Stimulated activated CD8-positive, alpha-beta memory T cell treated with anti-CD3 and anti-CD28 coated beads, Interleukin-12 subunit alpha, Interleukin-12 subunit beta, amount 100 ng/mL, for 24 hours (primary cell): ENCODE measurements at regions not wholly inside any gene's neighbourhood (a gene's known extent, or its start where the extent isn't known, plus 50 kb on each side); places are given as distances from the start of the nearest gene placed in this dataset.

Source experiments
- DNase-seq: peaks from one replicate; pipeline ENCODE4 v3.0.0-alpha.2; 2020; ENCODE audit errors: extremely low read depth

GRCh38 chr4:130484826-130485225 is 1388.9 kb downstream of the C4orf33 start:
- DNase-seq, result no peak

DNA sequence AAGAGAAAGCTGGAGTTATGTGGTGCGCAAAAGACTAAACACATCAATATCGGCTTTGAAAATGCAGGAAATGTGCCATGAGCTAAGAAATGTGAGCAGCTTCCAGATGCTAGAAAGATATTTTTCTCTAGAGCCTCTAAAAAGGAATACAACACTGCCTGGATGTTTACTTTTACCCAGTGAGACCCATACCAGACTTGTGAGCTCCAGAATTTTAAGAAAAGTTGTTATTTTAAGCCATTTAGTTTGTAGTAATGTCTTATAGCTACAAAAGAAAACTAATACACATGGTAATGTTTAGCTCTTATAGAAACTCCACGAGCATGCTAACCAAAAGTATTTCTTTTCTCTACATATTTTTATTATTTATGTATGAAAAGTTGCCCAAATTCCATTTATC is 1389.4 kb downstream of the C4orf33 start:
- no peak for DNase-seq

- no peak for DNase-seq
Observed at GRCh38 chr4:130486186-130486585, 1390.2 kb downstream of the C4orf33 start.

GRCh38 chr4:130486841-130487240 is 1390.9 kb downstream of the C4orf33 start:
- DNase-seq, result no peak

- no peak for DNase-seq
Observed at GRCh38 chr4:130510661-130511060, 1414.7 kb downstream of the C4orf33 start.

- DNase-seq, result no peak
Observed at GRCh38 chr4:130511776-130512175, 1415.8 kb downstream of the C4orf33 start.

GRCh38 chr4:130524057-130524456 is 1428.1 kb downstream of the C4orf33 start:
- no peak for DNase-seq

DNA sequence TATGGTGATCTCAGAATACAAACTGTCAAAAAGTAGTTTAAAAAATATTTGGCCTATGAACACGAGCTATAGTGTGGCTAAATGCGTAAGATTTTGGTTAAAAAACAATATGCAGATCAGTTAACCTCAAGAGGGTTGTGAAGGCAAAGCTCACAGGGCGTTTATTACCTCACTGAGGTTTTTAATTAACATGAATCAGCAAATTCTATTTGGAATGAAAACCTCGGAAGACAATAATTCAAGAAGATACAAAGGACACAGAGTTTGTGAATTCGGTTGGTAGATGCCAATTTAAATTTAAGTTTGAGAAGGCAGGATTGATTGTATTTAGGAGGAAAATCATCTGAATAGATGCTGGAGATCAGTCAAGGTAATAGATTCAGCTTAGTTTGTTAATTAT is 1434.6 kb downstream of the C4orf33 start:
- no peak for DNase-seq

GRCh38 chr4:130534651-130535050 is 1438.7 kb downstream of the C4orf33 start:
- DNase-seq, result no peak

DNA sequence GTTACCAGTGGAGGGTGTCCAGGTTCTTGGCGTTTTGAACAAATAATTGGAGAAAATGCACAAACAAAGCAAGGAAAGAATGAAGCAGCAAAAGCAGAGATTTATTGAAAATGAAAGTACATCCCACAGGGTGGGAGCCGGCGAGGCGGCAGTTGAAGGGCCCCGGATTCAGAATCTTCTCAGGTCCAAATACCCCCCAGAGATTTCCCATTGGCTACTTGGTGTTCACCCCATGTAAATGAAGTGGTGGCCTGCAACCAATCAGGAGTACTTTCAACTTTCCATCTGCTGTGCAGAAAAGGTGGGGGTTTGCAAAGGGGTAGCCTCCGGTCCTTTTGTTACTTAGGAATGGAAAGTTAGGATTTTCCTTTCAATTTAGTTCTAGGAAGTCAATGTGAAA is 1447.0 kb downstream of the C4orf33 start:
- DNase-seq, result no peak

GRCh38 chr4:130545171-130545570 is 1449.2 kb downstream of the C4orf33 start:
- DNase-seq, result no peak

- DNase-seq, result no peak
Observed at GRCh38 chr4:130545596-130545995, 1449.6 kb downstream of the C4orf33 start.

DNA sequence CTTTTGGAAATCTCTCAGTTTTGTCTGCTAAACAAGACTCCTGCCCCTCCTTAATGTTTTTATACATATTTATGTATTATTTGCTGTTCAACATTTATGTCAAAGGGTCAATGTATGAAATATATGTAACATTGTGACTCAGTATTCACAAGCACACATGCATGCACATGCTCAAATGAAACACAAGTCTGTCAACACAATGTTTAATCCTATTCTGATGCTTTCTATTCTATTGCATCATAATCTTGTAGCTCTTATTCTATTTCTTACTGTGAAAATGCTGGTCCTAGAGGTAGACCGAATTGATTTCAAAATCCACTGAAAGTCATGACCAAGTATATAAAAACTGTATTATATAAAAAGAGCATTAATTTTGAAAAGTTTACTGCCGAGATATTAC is 1463.3 kb downstream of the C4orf33 start:
- no peak for DNase-seq

DNA sequence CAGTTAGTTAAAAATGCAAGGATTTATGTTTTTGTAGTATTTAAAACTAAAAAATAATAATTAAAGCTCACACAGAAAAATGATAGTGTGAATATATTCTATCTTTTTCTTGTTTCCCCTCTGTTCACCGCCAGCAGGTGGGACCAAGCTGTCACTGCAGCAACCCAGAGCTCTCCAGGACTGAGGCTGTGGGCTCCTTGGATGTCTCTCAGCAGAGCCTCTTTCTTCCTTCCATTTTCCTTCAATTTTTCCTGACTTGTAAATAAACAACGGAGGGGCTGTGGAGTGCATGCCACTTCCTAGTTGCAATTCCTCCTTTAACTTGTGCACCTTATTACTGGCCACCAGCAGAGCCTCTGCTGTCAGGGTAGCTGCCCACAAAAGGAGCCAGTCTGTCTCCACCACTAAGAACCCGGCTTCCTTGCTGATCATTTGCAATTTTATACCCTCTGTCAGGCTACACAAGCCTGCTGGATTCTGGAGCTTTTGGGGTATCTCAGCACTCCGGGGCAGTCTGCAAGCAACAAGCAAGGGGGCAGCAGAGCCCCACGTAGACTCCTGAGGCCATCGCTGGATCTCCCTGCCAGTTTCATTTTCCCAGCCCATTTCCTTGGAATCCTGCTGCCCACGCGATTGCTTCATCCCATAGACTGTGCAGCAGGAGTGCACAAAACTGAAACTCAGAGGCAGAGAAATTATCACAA is 1467.4 kb downstream of the C4orf33 start:
- DNase-seq, result no peak

DNA sequence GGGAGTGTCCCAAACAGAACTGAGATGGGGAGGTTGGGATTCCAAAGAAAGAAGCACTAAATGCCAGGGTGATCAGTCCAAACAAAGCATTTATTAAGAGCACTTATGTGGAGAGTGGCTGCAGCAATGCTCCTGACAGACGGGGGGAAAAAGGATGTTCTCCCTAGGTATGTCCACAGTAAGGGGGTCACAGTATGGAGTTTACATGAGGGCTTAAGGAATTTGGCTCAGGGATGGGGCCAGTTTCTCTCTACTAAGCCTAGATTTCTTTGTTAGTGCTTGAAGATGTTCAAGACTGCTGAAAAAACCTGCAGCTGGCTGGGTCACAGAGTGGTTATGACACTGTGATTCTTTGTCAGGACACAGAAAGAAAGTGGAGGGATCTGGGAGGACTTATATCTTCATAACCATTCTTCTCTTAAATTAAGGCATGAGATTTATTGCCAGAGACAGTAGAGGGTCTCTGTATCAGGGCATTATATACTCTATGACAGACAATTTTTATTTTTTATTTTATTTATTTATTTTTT is 1468.0 kb downstream of the C4orf33 start:
- DNase-seq, result no peak

DNA sequence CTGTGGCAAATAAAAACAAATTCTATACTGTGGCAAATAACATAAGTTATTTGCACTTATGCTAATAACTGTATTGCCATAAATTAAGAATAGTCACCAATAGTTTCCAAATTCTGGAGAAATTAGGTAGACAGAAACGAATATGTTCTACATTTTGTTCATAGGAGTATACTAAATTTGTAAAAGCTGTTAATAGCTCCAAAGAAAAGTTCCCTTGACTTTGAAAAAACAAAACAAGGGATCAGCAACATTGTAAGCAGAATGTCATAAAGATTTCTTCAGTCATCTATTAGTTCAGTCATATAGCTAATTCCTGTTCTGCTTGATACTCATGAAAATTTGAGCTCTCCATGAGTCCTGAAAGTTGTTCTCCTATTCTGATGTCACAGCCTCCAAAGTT is 1472.8 kb downstream of the C4orf33 start:
- no peak for DNase-seq

DNA sequence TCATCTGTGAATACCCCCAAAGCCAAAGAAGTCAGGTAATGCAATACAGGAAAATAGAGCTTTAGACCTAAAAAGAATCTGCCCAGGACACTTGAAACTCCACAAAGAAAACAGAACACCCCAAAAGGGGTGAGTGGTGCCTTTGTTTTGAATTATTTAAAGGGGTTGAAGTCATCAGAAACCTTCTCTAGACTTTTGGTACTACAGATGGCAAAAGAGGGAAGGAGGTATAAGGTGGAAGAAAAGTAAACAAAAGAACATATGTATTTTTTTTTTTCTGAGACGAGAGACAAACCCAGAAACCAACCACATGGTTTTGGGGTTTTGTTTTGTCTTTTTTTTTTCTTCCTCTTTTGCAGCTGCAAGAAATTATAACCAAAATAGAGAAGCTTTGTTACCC is 1477.8 kb downstream of the C4orf33 start:
- DNase-seq, result no peak

- DNase-seq, result no peak
Observed at GRCh38 chr4:130574215-130574614, 1478.3 kb downstream of the C4orf33 start.

DNA sequence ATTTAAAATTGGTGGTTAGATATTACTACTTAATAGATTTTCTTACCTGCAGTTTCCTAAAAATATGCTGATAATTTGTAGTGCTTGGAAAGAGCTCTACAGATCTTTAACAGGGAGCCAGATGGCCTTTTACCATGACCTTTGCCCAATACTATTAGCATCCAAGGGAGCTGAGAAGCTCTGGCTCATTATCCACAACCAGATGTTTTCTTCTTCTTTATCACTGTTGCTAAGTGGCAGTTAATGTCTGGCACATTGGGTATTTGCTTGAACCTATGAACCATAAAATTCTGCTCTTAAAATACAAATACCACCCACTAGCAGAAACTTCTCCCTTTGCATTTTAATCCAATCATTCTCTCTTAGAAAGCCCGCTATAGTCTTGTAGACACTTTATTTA is 1480.3 kb downstream of the C4orf33 start:
- no peak for DNase-seq

GRCh38 chr4:130591091-130591490 is 1495.1 kb downstream of the C4orf33 start:
- no peak for DNase-seq

- no peak for DNase-seq
Observed at GRCh38 chr4:130600706-130601105, 1504.8 kb downstream of the C4orf33 start.

GRCh38 chr4:130603043-130603442 is 1507.1 kb downstream of the C4orf33 start:
- no peak for DNase-seq

GRCh38 chr4:130608121-130608520 is 1512.2 kb downstream of the C4orf33 start:
- no peak for DNase-seq

DNA sequence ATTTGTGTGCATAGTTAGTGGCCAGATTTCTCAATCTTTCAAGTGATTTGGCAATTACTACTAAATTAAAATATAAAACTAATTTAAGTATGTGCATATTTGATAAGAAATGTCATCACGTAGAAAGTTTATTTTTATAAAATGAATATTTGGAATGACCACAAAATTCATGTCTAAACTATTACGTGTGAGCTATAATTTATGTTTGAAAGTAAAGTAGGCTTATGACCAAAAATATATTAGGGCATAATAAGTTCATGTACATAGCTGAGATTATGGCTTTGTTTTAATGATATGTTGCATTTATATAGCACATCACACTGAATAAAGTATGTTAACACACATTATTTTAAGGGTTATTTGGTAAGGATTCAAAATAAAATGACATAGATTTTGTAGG is 1532.6 kb downstream of the C4orf33 start:
- no peak for DNase-seq
